CD14-positive monocyte (primary cell): ENCODE measurements at regions not wholly inside any gene's neighbourhood (a gene's known extent, or its start where the extent isn't known, plus 50 kb on each side); places are given as distances from the start of the nearest gene placed in this dataset.

Source experiments
- DNase-seq, 3 donors: peaks; one replicate each; pipeline ENCODE4 v3.0.0-alpha.2; 2011 to 2022
- H2AFZ ChIP-seq: 2 replicates; pipeline ENCODE4 v1.6.0; 2012; ENCODE audit warnings: mild to moderate bottlenecking, low read depth, low read length, inconsistent platforms; ENCODE audit not compliant: insufficient read depth, poor library complexity, severe bottlenecking
- H3K27ac ChIP-seq, 2 donors: 1 replicate in 1 of 2; 2 replicates in 1 of 2; pipeline ENCODE4 v1.5.1; 2012 to 2013; ENCODE audit warnings: low read length in 2 of 2, control low read depth in 1 of 2, inconsistent platforms in 1 of 2, low read depth in 1 of 2, mild to moderate bottlenecking in 1 of 2
- H3K27me3 ChIP-seq, 2 donors: one replicate each; pipeline versions ENCODE4 v1.6.0 to v1.6.1; 2011 to 2013; ENCODE audit warnings: low read length in 2 of 2; ENCODE audit not compliant: control insufficient read depth in 2 of 2, insufficient read depth in 2 of 2
- H3K36me3 ChIP-seq, 2 donors: replicated peaks in 1 of 2; 1 replicate in 1 of 2; 2 replicates in 1 of 2; pipeline versions ENCODE4 v1.5.1 to v1.6.1; 2012 to 2013; ENCODE audit warnings: low read length in 2 of 2, control low read depth in 1 of 2, inconsistent platforms in 1 of 2, mild to moderate bottlenecking in 1 of 2; ENCODE audit not compliant: insufficient read depth in 2 of 2, control insufficient read depth in 1 of 2
- H3K4me1 ChIP-seq, 2 donors: 1 replicate in 1 of 2; 2 replicates in 1 of 2; pipeline versions ENCODE4 v1.5.1 to v1.6.1; 2012 to 2013; ENCODE audit warnings: low read length in 2 of 2, control low read depth in 1 of 2, inconsistent platforms in 1 of 2, mild to moderate bottlenecking in 1 of 2, moderate library complexity in 1 of 2; ENCODE audit not compliant: insufficient read depth in 2 of 2, control insufficient read depth in 1 of 2
- H3K4me2 ChIP-seq: replicated peaks from 2 replicates; pipeline ENCODE3; 2012; ENCODE audit warnings: low read length, moderate library complexity, mild to moderate bottlenecking; ENCODE audit not compliant: poor library complexity, severe bottlenecking; ENCODE audit errors: extremely low read depth
- H3K4me3 ChIP-seq, 3 experiments: fragments of 200-600 bp in 1 of 3; sonication (generic) in 1 of 3; replicated peaks in 1 of 3; 1 replicate in 2 of 3; 2 replicates in 1 of 3; pipeline ENCODE4 v1.5.1; 2011 to 2013; ENCODE audit warnings: low read length in 3 of 3, mild to moderate bottlenecking in 3 of 3, control low read depth in 2 of 3, low read depth in 2 of 3, inconsistent platforms in 1 of 3, moderate library complexity in 1 of 3
- H3K79me2 ChIP-seq: 2 replicates; pipeline ENCODE4 v1.6.0; 2012; ENCODE audit warnings: mild to moderate bottlenecking, control low read depth, inconsistent platforms, low read length, moderate library complexity; ENCODE audit not compliant: insufficient read depth
- H3K9ac ChIP-seq: 2 replicates; pipeline ENCODE4 v1.6.0; 2017; ENCODE audit warnings: low read length, mild to moderate bottlenecking; ENCODE audit not compliant: insufficient read depth, poor library complexity, severe bottlenecking
- H3K9me3 ChIP-seq, 2 donors: replicated peaks in 1 of 2; 1 replicate in 1 of 2; 2 replicates in 1 of 2; pipeline versions ENCODE4 v1.5.1 to v1.6.1; 2012 to 2013; ENCODE audit warnings: low read length in 2 of 2, control low read depth in 1 of 2; ENCODE audit not compliant: control insufficient read depth in 1 of 2, insufficient read depth in 1 of 2
- H4K20me1 ChIP-seq: 2 replicates; pipeline ENCODE4 v1.6.0; 2012; ENCODE audit warnings: mild to moderate bottlenecking, low read length, control low read depth, moderate library complexity; ENCODE audit not compliant: insufficient read depth
- H3K27ac Mint-ChIP-seq, 7 donors: one replicate each; pipeline ENCODE4 v1.8.0; 2020; ENCODE audit warnings: mild to moderate bottlenecking in 7 of 7, mixed read lengths in 7 of 7, moderate library complexity in 6 of 7, inconsistent platforms in 2 of 7
- H3K27me3 Mint-ChIP-seq, 3 donors: one replicate each; pipeline ENCODE4 v1.8.0; 2021 to 2022; ENCODE audit warnings: low read depth in 3 of 3, mild to moderate bottlenecking in 3 of 3, mixed read lengths in 3 of 3, moderate library complexity in 3 of 3, inconsistent platforms in 1 of 3
- H3K36me3 Mint-ChIP-seq, 2 donors: one replicate each; pipeline ENCODE4 v1.8.0; 2020; ENCODE audit warnings: mixed read lengths in 2 of 2, inconsistent platforms in 1 of 2, mild to moderate bottlenecking in 1 of 2
- H3K4me1 Mint-ChIP-seq: one replicate; pipeline ENCODE4 v1.8.0; 2020; ENCODE audit warnings: mild to moderate bottlenecking, mixed read lengths
- H3K4me3 Mint-ChIP-seq, 2 donors: one replicate each; pipeline ENCODE4 v1.8.0; 2020; ENCODE audit warnings: mild to moderate bottlenecking in 2 of 2, mixed read lengths in 2 of 2, moderate library complexity in 1 of 2
- H3K9me3 Mint-ChIP-seq, 7 donors: one replicate each; pipeline ENCODE4 v1.8.0; 2020 to 2022; ENCODE audit warnings: mixed read lengths in 7 of 7, mild to moderate bottlenecking in 6 of 7, moderate library complexity in 6 of 7, inconsistent platforms in 2 of 7
- CTCF ChIP-seq: fragments of 200-600 bp; IDR thresholded peaks from one replicate; pipeline ENCODE4 v1.8.0; 2022; ENCODE audit warnings: antibody characterized with exemption, mild to moderate bottlenecking
- WGBS: methylation state at CpG from one replicate; pipeline ENCODE4 v1.1.5; 2013; ENCODE audit warnings: missing lambda C conversion rate; ENCODE audit not compliant: insufficient coverage; 5-methylcytosine and 5-hydroxymethylcytosine counted together
- intact Hi-C, 2 donors: fragments of 100-400 bp; cut with micrococcal nuclease; formaldehyde crosslinking; loops; one replicate each; pipeline versions ENCODE4 v1.15.0 to v1.15.1; 2023

- Histone ChIP-seq H3K79me2 (no peaks in the 10 kb centered on the region), H3K36me3 (no peaks in the 10 kb centered on the region), H3K27me3 (no peaks in the 10 kb centered on the region), H2AFZ (no peak overlapping the region), H3K4me1 (no peaks in the 10 kb centered on the region), H3K9me3 (no peaks in the 10 kb centered on the region), H3K4me3 (no peak overlapping the region), H4K20me1 (no peaks in the 10 kb centered on the region), H3K27ac (no peak overlapping the region), H3K9ac (no peak overlapping the region), H3K4me2 (no peak overlapping the region)
- Mint-ChIP-seq H3K4me1 (peaks cover 7% of the 10 kb centered on the region), H3K4me3 (no peak overlapping the region), H3K9me3 (peaks cover 0 to 3% (median 0%) of the 10 kb centered on the region in 7 donors), H3K36me3 (no peaks in the 10 kb centered on the region), H3K27me3 (peaks cover 0 to 5% (median 2%) of the 10 kb centered on the region in 3 donors), H3K27ac (no peak overlapping the region)
- DNase-seq, result no peak
- WGBS, result 0% methylated on average over 2 of the region's 3 CpGs
- TF ChIP-seq CTCF, result no peak
- intact Hi-C loops, result no loop called here
Observed at GRCh38 chr4:14184265-14184664, 556.7 kb upstream of the BOD1L1 start.

GRCh38 chr4:14184767-14185166, 557.2 kb upstream of the BOD1L1 start:
- H3K4me3 Mint-ChIP-seq, result no peak overlapping the region
- Histone ChIP-seq H3K79me2 (no peaks in the 10 kb centered on the region), H2AFZ (no peak overlapping the region), H3K36me3 (no peaks in the 10 kb centered on the region), H3K27ac (no peak overlapping the region), H3K9me3 (no peaks in the 10 kb centered on the region), H3K4me3 (no peak overlapping the region), H3K4me1 (no peaks in the 10 kb centered on the region), H3K4me2 (no peak overlapping the region), H4K20me1 (no peaks in the 10 kb centered on the region), H3K9ac (no peak overlapping the region), H3K27me3 (no peaks in the 10 kb centered on the region)
- intact Hi-C loops, result no loop called here
- peaks cover 7% of the 10 kb centered on the region for H3K4me1 Mint-ChIP-seq
- WGBS, result no CpG with 5 or more reads among the region's 2 CpGs
- H3K9me3 Mint-ChIP-seq, result peaks cover 0 to 3% (median 0%) of the 10 kb centered on the region in 7 donors
- H3K36me3 Mint-ChIP-seq, result no peaks in the 10 kb centered on the region
- TF ChIP-seq CTCF, result no peak
- DNase-seq, result no peak
- peaks cover 0 to 5% (median 2%) of the 10 kb centered on the region in 3 donors for H3K27me3 Mint-ChIP-seq
- no peak overlapping the region for H3K27ac Mint-ChIP-seq
